ENCODE measurements at regions not wholly inside any gene's neighbourhood (a gene's known extent, or its start where the extent isn't known, plus 50 kb on each side); places are given as distances from the start of the nearest gene placed in this dataset.

DNA sequence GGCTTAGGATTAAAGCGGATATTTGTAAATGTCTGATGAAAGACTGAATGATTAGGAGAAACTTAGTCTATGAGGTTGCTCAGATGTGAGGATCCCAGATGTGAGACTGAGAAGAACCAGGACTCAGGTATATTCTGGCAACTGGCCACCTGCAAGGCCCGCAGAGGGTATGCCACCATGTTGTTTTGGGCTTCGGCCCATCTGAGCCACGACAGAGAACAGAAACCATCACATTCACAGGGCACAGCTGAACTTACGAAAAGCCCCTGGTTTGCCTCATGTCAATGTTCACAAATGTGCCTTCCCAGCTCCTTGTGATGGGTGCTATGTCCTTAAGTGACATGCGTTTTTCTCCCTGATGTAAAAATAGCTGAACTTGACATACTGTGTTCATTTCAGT lies 412.5 kb upstream of the RORA start:
- Histone ChIP-seq H3K27ac (replicated peaks) (no peak overlapping the region), H3K4me3 (no peak overlapping the region), H3K27me3 (ENCODE audit: low read depth) (peaks cover 58% of the 10 kb centered on the region), H3K9me3 (replicated peaks) (no peaks in the 10 kb centered on the region), H3K36me3 (no peaks in the 10 kb centered on the region), H3K4me1 (no peaks in the 10 kb centered on the region)
- TF ChIP-seq, protein P1, sequence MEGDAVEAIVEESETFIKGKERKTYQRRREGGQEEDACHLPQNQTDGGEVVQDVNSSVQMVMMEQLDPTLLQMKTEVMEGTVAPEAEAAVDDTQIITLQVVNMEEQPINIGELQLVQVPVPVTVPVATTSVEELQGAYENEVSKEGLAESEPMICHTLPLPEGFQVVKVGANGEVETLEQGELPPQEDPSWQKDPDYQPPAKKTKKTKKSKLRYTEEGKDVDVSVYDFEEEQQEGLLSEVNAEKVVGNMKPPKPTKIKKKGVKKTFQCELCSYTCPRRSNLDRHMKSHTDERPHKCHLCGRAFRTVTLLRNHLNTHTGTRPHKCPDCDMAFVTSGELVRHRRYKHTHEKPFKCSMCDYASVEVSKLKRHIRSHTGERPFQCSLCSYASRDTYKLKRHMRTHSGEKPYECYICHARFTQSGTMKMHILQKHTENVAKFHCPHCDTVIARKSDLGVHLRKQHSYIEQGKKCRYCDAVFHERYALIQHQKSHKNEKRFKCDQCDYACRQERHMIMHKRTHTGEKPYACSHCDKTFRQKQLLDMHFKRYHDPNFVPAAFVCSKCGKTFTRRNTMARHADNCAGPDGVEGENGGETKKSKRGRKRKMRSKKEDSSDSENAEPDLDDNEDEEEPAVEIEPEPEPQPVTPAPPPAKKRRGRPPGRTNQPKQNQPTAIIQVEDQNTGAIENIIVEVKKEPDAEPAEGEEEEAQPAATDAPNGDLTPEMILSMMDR (IDR thresholded peaks at IDR 0.05; ENCODE audit: borderline replicate concordance): no peak
- intact Hi-C loops (cut with micrococcal nuclease): no loop called here
- no peak for DNase-seq

DNA sequence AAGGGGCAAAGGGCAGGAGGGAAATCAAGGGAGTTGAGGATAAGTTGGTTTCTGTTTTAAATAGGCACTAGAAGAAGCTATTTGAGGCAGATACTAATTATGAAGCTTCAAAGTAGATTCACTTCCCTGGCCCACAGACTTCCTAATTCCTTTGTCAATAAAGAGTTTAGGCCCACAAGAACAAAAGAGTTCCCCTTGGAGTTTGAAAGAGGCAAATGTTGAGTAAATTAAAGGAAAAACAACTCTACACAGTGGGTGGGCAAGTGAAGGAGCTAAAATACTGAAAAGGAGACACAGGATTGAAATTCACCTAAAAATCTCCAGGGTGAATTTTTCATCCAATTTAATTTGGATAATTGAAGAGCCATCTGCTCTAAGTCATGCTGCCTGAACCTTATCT lies 411.7 kb upstream of the RORA start:
- no peak for DNase-seq
- Histone ChIP-seq H3K36me3 (no peaks in the 10 kb centered on the region), H3K27ac (replicated peaks) (no peak overlapping the region), H3K4me3 (no peak overlapping the region), H3K27me3 (ENCODE audit: low read depth) (peaks cover 53% of the 10 kb centered on the region), H3K9me3 (replicated peaks) (no peaks in the 10 kb centered on the region), H3K4me1 (no peaks in the 10 kb centered on the region)
- TF ChIP-seq, protein P1 (IDR thresholded peaks at IDR 0.05; ENCODE audit: borderline replicate concordance): no peak
- intact Hi-C loops (cut with micrococcal nuclease): no loop called here

DNA sequence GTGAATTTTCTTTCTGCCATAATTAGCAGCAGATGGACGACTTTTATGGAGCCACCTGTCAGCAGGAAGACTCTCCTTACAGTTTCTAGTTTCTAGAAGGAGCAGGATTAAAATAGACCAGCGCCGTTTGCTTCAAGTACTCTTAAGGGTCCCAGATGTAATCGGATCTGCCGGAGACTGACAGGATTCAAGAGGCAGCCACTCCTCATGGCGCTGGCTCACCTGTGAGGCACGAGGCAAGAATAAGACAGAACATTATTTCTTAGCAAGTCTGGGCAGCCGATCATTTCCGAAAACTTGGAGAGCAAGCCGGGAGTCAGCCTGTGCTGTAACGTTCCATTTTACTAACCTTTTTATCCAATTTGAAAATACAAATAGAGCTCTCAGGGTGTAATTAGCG lies 410.4 kb upstream of the RORA start:
- Histone ChIP-seq H3K9me3 (replicated peaks) (no peaks in the 10 kb centered on the region), H3K4me3 (no peak overlapping the region), H3K27me3 (ENCODE audit: low read depth) (peaks cover 47% of the 10 kb centered on the region), H3K27ac (replicated peaks) (no peak overlapping the region), H3K36me3 (no peaks in the 10 kb centered on the region), H3K4me1 (no peaks in the 10 kb centered on the region)
- no peak for DNase-seq
- intact Hi-C loops (cut with micrococcal nuclease): no loop called here
- TF ChIP-seq, protein P1 (IDR thresholded peaks at IDR 0.05; ENCODE audit: borderline replicate concordance): no peak

DNA sequence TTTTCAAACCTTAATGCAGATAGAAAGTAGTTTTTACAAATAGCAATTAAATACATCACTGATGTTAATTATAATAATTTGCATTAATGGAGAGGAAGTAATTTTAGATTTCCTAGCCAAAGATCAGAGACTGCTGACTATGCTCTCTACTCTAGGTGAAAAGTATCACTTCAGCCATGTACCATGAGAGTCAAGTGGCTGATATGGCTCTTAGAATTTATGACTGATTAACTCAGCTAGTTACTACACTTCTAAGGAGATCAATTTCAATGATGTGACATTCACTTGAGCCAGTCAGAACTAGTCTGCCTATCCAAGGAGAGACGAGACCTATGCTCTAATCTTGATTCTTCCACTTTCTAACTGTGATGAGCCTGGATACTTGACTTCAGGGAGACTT lies 405.7 kb upstream of the RORA start:
- Histone ChIP-seq H3K36me3 (no peaks in the 10 kb centered on the region), H3K27ac (replicated peaks) (no peak overlapping the region), H3K9me3 (replicated peaks) (no peaks in the 10 kb centered on the region), H3K4me1 (no peaks in the 10 kb centered on the region), H3K4me3 (no peak overlapping the region), H3K27me3 (ENCODE audit: low read depth) (peaks cover 42% of the 10 kb centered on the region)
- intact Hi-C loops (cut with micrococcal nuclease): no loop called here
- no peak for DNase-seq
- TF ChIP-seq, protein P1 (IDR thresholded peaks at IDR 0.05; ENCODE audit: borderline replicate concordance): no peak

DNA sequence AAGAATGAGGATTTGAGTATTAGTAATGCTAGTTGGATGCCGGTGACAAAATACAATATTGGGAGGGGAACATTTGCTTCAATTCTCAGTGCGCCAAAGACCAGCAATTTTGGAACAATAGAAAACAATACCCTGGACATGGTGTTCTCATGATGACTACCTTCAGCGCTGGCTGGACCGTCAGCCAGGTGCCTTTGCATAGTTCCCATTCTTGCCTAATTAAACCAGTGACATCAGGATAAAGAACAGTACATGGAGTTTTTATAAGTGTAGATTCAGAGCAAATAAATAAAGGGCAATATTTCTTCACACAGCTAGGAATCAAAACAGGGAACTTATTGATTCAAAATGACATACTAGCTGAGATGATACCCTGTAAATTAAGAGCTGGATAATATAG lies 404.8 kb upstream of the RORA start:
- no peaks in the 10 kb centered on the region for H3K4me1 ChIP-seq
- no peaks in the 10 kb centered on the region for H3K36me3 ChIP-seq
- DNase-seq: no peak
- H3K9me3 ChIP-seq (replicated peaks): no peaks in the 10 kb centered on the region
- peaks cover 35% of the 10 kb centered on the region for H3K27me3 ChIP-seq (ENCODE audit: low read depth)
- no peak overlapping the region for H3K4me3 ChIP-seq
- TF ChIP-seq, protein P1 (IDR thresholded peaks at IDR 0.05; ENCODE audit: borderline replicate concordance): no peak
- intact Hi-C loops (cut with micrococcal nuclease): no loop called here
- no peak overlapping the region for H3K27ac ChIP-seq (replicated peaks)

DNA sequence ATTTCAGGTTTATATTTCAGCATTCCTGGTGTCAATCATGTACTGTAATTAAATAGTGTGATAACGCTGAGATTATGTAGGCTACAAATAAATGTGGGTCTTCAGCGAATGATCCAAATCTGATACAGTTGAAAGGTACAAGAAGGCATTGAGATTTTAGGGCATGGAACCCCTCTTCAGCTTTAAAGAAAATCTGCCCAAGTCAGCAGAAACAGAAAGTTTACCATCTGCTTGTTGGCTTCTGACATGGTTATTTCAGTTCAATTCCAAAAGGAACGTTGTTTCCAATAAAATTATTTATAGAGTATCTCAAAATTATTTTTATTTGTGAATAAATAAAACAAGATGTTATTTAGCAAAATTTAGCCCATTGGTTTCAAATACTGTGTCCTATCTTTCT lies 400.2 kb upstream of the RORA start:
- Histone ChIP-seq H3K9me3 (replicated peaks) (no peaks in the 10 kb centered on the region), H3K4me1 (no peaks in the 10 kb centered on the region), H3K27me3 (ENCODE audit: low read depth) (peaks cover 52% of the 10 kb centered on the region), H3K36me3 (no peaks in the 10 kb centered on the region), H3K27ac (replicated peaks) (no peak overlapping the region), H3K4me3 (no peak overlapping the region)
- intact Hi-C loops (cut with micrococcal nuclease): no loop called here
- DNase-seq: no peak
- TF ChIP-seq, protein P1 (IDR thresholded peaks at IDR 0.05; ENCODE audit: borderline replicate concordance): no peak

Data from left ventricle myocardium inferior (tissue), 1 donor.